ENCODE measurements at regions not wholly inside any gene's neighbourhood (a gene's known extent, or its start where the extent isn't known, plus 50 kb on each side); places are given as distances from the start of the nearest gene placed in this dataset.

DNA sequence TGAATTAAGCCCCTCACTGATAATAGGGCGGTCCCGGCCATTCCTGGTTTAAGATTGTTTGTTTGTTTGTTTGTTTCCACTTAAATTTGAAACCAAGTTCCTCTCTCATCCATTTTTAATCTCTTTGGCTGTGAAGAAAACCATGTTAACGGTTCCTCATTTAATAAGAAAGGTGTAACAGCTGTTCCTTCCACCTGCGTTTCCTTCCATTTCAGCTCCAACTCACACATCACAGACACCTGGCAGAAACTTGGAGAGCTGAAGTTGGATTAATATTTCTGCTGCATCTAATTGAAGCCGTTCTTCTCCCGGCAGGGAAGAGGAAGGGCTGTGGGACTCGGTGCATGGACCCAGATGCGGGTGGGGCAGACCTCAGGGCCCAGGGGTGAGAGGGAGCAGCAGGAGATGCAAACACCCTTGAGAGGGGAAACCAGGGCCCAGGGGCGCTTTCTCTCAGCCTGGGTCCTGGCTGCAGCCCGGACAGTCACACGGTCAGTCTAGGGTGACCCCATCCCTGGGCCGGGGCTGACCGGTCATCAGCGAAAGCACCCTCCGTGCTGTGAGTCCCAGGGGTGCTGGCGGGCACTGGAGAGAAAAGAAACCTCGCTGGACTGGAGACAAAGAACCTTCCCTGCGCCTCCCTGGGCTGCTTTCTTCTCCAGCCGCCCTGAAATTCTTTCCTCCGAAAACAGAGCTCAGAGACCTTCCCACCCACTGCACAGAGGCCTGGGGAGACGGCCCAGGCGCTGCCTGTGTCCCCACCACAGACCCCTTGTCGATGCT lies 242.0 kb downstream of the BRD1 start:
- Histone ChIP-seq H2AFZ (ENCODE audit: low read length) (no peak overlapping the region), H4K8ac (ENCODE audit: low read depth, low read length) (no peak overlapping the region), H3K36me3 (replicated peaks in 1 of 2; ENCODE audit: control insufficient read depth in 2 of 2, insufficient read depth in 2 of 2, low read length in 2 of 2) (no peaks in the 10 kb centered on the region), H3K9me3 (replicated peaks in 1 of 2; ENCODE audit: control insufficient read depth in 2 of 2, insufficient read depth in 1 of 2, low read depth in 1 of 2, low read length in 2 of 2) (peaks cover 2 to 5% of the 10 kb centered on the region in 2 donors), H3K4me2 (ENCODE audit: insufficient read depth, low read length, poor library complexity, severe bottlenecking) (no peak overlapping the region), H3K27ac (replicated peaks; ENCODE audit: low read length) (no peak overlapping the region), H3K4ac (ENCODE audit: low read length) (no peak overlapping the region), H3K9ac (ENCODE audit: low read depth, low read length, poor library complexity) (no peak overlapping the region), H2AK5ac (ENCODE audit: low read depth, low read length) (no peak overlapping the region), H2BK15ac (ENCODE audit: low read length) (peak overlapping the region; percentile 12), H3K23ac (ENCODE audit: low read depth, low read length, poor library complexity) (no peak overlapping the region), H2BK120ac (ENCODE audit: low read depth, low read length) (no peak overlapping the region), H3K27me3 (ENCODE audit: control insufficient read depth in 3 of 3, insufficient read depth in 3 of 3, low read depth in 1 of 3, low read length in 3 of 3) (peaks cover 0 to 3% (median 0%) of the 10 kb centered on the region in 3 experiments), H3K4me3 (ENCODE audit: low read length in 2 of 2) (no peak overlapping the region), H2BK12ac (ENCODE audit: low read length) (no peak overlapping the region), H3K18ac (ENCODE audit: low read length) (peak overlapping the region; percentile 63), H3K79me1 (ENCODE audit: low read depth, low read length) (no peaks in the 10 kb centered on the region), H2BK5ac (ENCODE audit: low read length) (no peak overlapping the region), H3K14ac (ENCODE audit: low read length) (no peak overlapping the region), H3K4me1 (ENCODE audit: control insufficient read depth in 2 of 2, insufficient read depth in 1 of 2, low read depth in 1 of 2, low read length in 2 of 2) (peaks cover 0 to 3% of the 10 kb centered on the region in 2 donors), H4K91ac (ENCODE audit: low read depth, low read length, poor library complexity) (no peak overlapping the region)
- DNase-seq (ENCODE audit: low spot score) = no peak
- no CpG with 5 or more reads among the region's 23 CpGs for WGBS, 2 donors (ENCODE audit: extremely low coverage in 2 of 2, insufficient read length in 2 of 2, insufficient replicate concordance in 1 of 2)

- Histone ChIP-seq H3K4me2 (ENCODE audit: insufficient read depth, low read length, poor library complexity, severe bottlenecking) (no peak overlapping the region), H3K4me1 (ENCODE audit: control insufficient read depth in 2 of 2, insufficient read depth in 1 of 2, low read depth in 1 of 2, low read length in 2 of 2) (peaks cover 0 to 3% of the 10 kb centered on the region in 2 donors), H2BK12ac (ENCODE audit: low read length) (no peak overlapping the region), H3K18ac (ENCODE audit: low read length) (no peak overlapping the region), H3K4me3 (ENCODE audit: low read length in 2 of 2) (no peak overlapping the region), H3K79me1 (ENCODE audit: low read depth, low read length) (no peaks in the 10 kb centered on the region), H2AK5ac (ENCODE audit: low read depth, low read length) (no peak overlapping the region), H3K9ac (ENCODE audit: low read depth, low read length, poor library complexity) (no peak overlapping the region), H3K14ac (ENCODE audit: low read length) (no peak overlapping the region), H3K4ac (ENCODE audit: low read length) (no peak overlapping the region), H2AFZ (ENCODE audit: low read length) (no peak overlapping the region), H2BK5ac (ENCODE audit: low read length) (no peak overlapping the region), H3K36me3 (replicated peaks in 1 of 2; ENCODE audit: control insufficient read depth in 2 of 2, insufficient read depth in 2 of 2, low read length in 2 of 2) (no peaks in the 10 kb centered on the region), H2BK15ac (ENCODE audit: low read length) (no peak overlapping the region), H3K23ac (ENCODE audit: low read depth, low read length, poor library complexity) (no peak overlapping the region), H3K27me3 (ENCODE audit: control insufficient read depth in 3 of 3, insufficient read depth in 3 of 3, low read depth in 1 of 3, low read length in 3 of 3) (peaks cover 0 to 3% (median 0%) of the 10 kb centered on the region in 3 experiments), H2BK120ac (ENCODE audit: low read depth, low read length) (no peak overlapping the region), H4K91ac (ENCODE audit: low read depth, low read length, poor library complexity) (no peak overlapping the region), H3K9me3 (replicated peaks in 1 of 2; ENCODE audit: control insufficient read depth in 2 of 2, insufficient read depth in 1 of 2, low read depth in 1 of 2, low read length in 2 of 2) (peaks cover 8 to 9% of the 10 kb centered on the region in 2 donors), H3K27ac (replicated peaks; ENCODE audit: low read length) (no peak overlapping the region), H4K8ac (ENCODE audit: low read depth, low read length) (no peak overlapping the region)
- no CpG with 5 or more reads among the region's 26 CpGs for WGBS, 2 donors (ENCODE audit: extremely low coverage in 2 of 2, insufficient read length in 2 of 2, insufficient replicate concordance in 1 of 2)
- no peak for DNase-seq (ENCODE audit: low spot score)
Measured at GRCh38 chr22:49583886-49584505, 243.7 kb downstream of the BRD1 start.

DNA sequence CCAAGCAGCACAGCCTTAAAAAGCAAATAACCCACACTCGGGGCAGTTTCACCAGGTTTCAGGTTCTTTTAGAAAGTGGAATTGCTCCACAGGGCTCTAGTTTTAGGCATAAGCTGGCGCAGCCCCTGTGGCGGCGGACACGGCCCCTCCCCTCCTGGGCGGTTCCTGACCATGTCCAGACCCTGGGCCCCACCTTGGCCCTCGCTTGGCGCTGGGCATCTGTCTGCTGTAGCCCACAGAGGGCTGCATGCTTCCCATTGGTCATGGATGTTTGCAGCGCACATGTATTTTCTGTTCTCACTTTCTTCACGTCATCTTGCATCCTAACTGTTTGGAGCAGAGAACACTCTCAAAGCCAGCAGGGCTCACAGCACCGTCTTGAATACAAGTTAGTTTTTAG lies 244.3 kb downstream of the BRD1 start:
- no peaks in the 10 kb centered on the region for H3K36me3 ChIP-seq (replicated peaks in 1 of 2; ENCODE audit: control insufficient read depth in 2 of 2, insufficient read depth in 2 of 2, low read length in 2 of 2)
- H2BK12ac ChIP-seq (ENCODE audit: low read length) = no peak overlapping the region
- no peak overlapping the region for H3K9ac ChIP-seq (ENCODE audit: low read depth, low read length, poor library complexity)
- no peak overlapping the region for H3K23ac ChIP-seq (ENCODE audit: low read depth, low read length, poor library complexity)
- peaks cover 0 to 3% of the 10 kb centered on the region in 2 donors for H3K4me1 ChIP-seq (ENCODE audit: control insufficient read depth in 2 of 2, insufficient read depth in 1 of 2, low read depth in 1 of 2, low read length in 2 of 2)
- no peak overlapping the region for H3K27ac ChIP-seq (replicated peaks; ENCODE audit: low read length)
- H2AK5ac ChIP-seq (ENCODE audit: low read depth, low read length) = no peak overlapping the region
- no peak overlapping the region for H3K4me3 ChIP-seq (ENCODE audit: low read length in 2 of 2)
- no peak overlapping the region for H3K4me2 ChIP-seq (ENCODE audit: insufficient read depth, low read length, poor library complexity, severe bottlenecking)
- H2BK120ac ChIP-seq (ENCODE audit: low read depth, low read length) = no peak overlapping the region
- DNase-seq (ENCODE audit: low spot score) = no peak
- H3K14ac ChIP-seq (ENCODE audit: low read length) = no peak overlapping the region
- H2AFZ ChIP-seq (ENCODE audit: low read length) = no peak overlapping the region
- peaks cover 0 to 3% (median 0%) of the 10 kb centered on the region in 3 experiments for H3K27me3 ChIP-seq (ENCODE audit: control insufficient read depth in 3 of 3, insufficient read depth in 3 of 3, low read depth in 1 of 3, low read length in 3 of 3)
- H2BK5ac ChIP-seq (ENCODE audit: low read length) = no peak overlapping the region
- H3K18ac ChIP-seq (ENCODE audit: low read length) = no peak overlapping the region
- H4K91ac ChIP-seq (ENCODE audit: low read depth, low read length, poor library complexity) = no peak overlapping the region
- H2BK15ac ChIP-seq (ENCODE audit: low read length) = peak overlapping the region; percentile 41
- WGBS, 2 donors (ENCODE audit: extremely low coverage in 2 of 2, insufficient read length in 2 of 2, insufficient replicate concordance in 1 of 2) = no CpG with 5 or more reads among the region's 11 CpGs
- no peak overlapping the region for H4K8ac ChIP-seq (ENCODE audit: low read depth, low read length)
- H3K79me1 ChIP-seq (ENCODE audit: low read depth, low read length) = no peaks in the 10 kb centered on the region
- H3K9me3 ChIP-seq (replicated peaks in 1 of 2; ENCODE audit: control insufficient read depth in 2 of 2, insufficient read depth in 1 of 2, low read depth in 1 of 2, low read length in 2 of 2) = peaks cover 8 to 9% of the 10 kb centered on the region in 2 donors
- no peak overlapping the region for H3K4ac ChIP-seq (ENCODE audit: low read length)

DNA sequence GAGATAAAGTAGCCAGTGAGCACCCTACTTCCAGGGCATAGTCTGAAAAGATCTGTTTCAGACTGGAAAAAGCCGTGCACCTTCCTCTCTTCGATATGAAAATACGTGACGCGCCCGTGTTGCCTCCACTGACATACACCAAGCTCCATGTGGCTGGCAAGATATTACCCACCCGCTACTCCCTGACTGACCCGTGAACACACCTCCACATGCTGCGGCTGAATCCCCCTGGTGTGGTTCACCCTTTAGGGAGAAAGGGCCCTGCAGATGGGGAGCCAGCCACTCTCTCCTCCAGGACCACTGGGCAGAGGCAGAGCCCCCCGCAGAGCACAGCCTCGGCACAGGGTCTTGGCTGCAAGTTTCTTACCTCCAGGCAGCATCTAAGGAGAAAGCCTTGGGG lies 245.0 kb downstream of the BRD1 start:
- no peak overlapping the region for H3K14ac ChIP-seq (ENCODE audit: low read length)
- peaks cover 0 to 3% (median 0%) of the 10 kb centered on the region in 3 experiments for H3K27me3 ChIP-seq (ENCODE audit: control insufficient read depth in 3 of 3, insufficient read depth in 3 of 3, low read depth in 1 of 3, low read length in 3 of 3)
- no peak overlapping the region for H2BK12ac ChIP-seq (ENCODE audit: low read length)
- no peak overlapping the region for H3K27ac ChIP-seq (replicated peaks; ENCODE audit: low read length)
- no CpG with 5 or more reads among the region's 11 CpGs for WGBS, 2 donors (ENCODE audit: extremely low coverage in 2 of 2, insufficient read length in 2 of 2, insufficient replicate concordance in 1 of 2)
- no peak overlapping the region for H2BK5ac ChIP-seq (ENCODE audit: low read length)
- no peaks in the 10 kb centered on the region for H3K79me1 ChIP-seq (ENCODE audit: low read depth, low read length)
- no peak overlapping the region for H3K23ac ChIP-seq (ENCODE audit: low read depth, low read length, poor library complexity)
- no peak overlapping the region for H4K8ac ChIP-seq (ENCODE audit: low read depth, low read length)
- H3K9me3 ChIP-seq (replicated peaks in 1 of 2; ENCODE audit: control insufficient read depth in 2 of 2, insufficient read depth in 1 of 2, low read depth in 1 of 2, low read length in 2 of 2) = peaks cover 8 to 9% of the 10 kb centered on the region in 2 donors
- no peak overlapping the region for H3K4ac ChIP-seq (ENCODE audit: low read length)
- H3K4me3 ChIP-seq (ENCODE audit: low read length in 2 of 2) = no peak overlapping the region
- H3K4me1 ChIP-seq (ENCODE audit: control insufficient read depth in 2 of 2, insufficient read depth in 1 of 2, low read depth in 1 of 2, low read length in 2 of 2) = peaks cover 0 to 3% of the 10 kb centered on the region in 2 donors
- H2BK15ac ChIP-seq (ENCODE audit: low read length) = no peak overlapping the region
- no peak for DNase-seq (ENCODE audit: low spot score)
- no peak overlapping the region for H2BK120ac ChIP-seq (ENCODE audit: low read depth, low read length)
- H3K9ac ChIP-seq (ENCODE audit: low read depth, low read length, poor library complexity) = no peak overlapping the region
- H3K36me3 ChIP-seq (replicated peaks in 1 of 2; ENCODE audit: control insufficient read depth in 2 of 2, insufficient read depth in 2 of 2, low read length in 2 of 2) = no peaks in the 10 kb centered on the region
- no peak overlapping the region for H4K91ac ChIP-seq (ENCODE audit: low read depth, low read length, poor library complexity)
- H2AK5ac ChIP-seq (ENCODE audit: low read depth, low read length) = no peak overlapping the region
- no peak overlapping the region for H2AFZ ChIP-seq (ENCODE audit: low read length)
- H3K18ac ChIP-seq (ENCODE audit: low read length) = no peak overlapping the region
- no peak overlapping the region for H3K4me2 ChIP-seq (ENCODE audit: insufficient read depth, low read length, poor library complexity, severe bottlenecking)
